ENCODE measurements at regions not wholly inside any gene's neighbourhood (a gene's known extent, or its start where the extent isn't known, plus 50 kb on each side); places are given as distances from the start of the nearest gene placed in this dataset.
"Not testable (repeated sequence)": the region's sequence is repeated elsewhere in the genome, so short reads cannot be mapped to it uniquely, and the experiment has no call there.

- no peak for DNase-seq (ENCODE audit: low spot score)
- no peak for ATAC-seq
Observed at GRCh38 chr12:66768293-66768692, 89.4 kb upstream of the GRIP1 start.

DNA sequence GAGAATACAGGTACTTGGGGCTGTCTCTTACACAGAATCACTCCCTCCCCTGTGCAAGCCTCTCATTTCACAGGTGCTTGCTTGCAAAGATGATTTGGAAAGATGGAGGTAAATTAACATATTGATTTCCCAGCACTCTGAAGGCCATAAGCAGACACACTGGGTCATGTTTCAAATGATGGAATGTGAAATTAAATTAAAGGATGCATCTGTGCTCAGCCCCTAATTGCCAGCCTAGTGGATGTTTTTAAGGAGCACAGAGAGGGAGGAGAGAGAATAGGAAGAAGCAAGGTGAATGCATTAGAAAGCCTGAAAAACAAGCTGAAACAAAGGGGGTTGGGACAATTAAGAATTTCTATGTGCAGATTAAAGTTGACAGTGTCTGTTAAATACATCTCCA, 96.1 kb upstream of the GRIP1 start:
- ATAC-seq (no peak), DNase-seq (ENCODE audit: low spot score) (no peak)

GRCh38 chr12:66775871-66776270, 97.0 kb upstream of the GRIP1 start:
- DNase-seq (ENCODE audit: low spot score): no peak
- ATAC-seq: no peak

DNA sequence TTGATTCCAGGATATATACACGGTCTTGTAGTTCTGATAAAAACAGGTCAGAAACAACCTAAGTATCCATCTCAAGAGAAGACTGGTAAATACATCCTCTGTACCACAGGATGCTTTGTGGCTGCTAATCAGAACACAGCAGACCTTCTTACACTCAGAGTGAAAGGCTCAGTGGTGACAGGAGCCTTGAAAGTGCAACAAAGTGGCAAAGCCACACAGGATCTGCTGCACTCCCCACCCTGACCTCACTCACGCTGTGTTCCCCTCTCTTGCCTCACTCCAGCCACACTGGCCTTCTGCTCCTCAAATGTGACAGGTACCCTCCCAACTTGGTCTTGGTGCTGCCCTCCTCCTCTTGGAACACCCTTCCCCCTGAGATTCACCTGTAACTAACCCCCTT, 98.1 kb upstream of the GRIP1 start:
- no peak for DNase-seq (ENCODE audit: low spot score)
- ATAC-seq: no peak

DNA sequence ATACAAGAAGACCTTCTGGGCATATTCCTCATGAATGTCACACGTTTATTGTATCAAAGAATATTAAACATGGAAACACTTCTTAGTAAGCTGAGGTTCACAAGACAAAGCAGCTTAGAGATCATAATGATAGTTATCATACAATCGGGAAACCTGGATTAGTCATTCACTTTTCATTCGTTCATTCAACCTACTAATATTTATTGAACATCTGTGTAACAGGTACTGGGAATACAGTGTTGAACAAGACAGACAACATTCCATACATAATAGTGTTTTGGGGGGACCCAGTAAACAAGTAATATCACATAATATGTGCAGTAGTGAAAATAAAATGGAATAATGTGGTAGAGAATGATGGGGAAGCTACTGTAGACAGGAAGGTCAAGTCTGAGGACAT, 100.6 kb upstream of the GRIP1 start:
- ATAC-seq (no peak), DNase-seq (ENCODE audit: low spot score) (no peak)

- ATAC-seq (no peak), DNase-seq (ENCODE audit: low spot score) (no peak)
Observed at GRCh38 chr12:66786531-66787308, 107.8 kb upstream of the GRIP1 start.

DNA sequence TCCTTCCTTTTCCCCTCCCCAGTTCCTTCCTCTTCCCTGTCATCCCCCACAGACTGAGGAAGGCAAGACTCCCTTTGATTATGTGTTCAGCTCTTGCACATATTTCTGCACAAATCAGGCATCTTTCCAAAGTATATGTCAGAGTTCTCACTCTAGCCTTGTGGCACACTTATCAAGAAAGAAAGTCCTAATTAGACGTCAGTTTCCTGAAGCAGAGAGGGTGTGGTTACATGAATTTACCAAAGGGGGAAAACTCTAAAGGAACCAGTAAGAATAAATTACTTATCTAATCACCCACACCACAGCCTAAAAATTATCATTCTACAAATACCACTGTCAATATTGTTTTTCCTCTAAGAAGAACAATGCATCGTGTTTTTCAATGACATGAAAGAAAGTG, 120.7 kb upstream of the GRIP1 start:
- ATAC-seq (no peak), DNase-seq (ENCODE audit: low spot score) (no peak)

- no peak for DNase-seq (ENCODE audit: low spot score)
Observed at GRCh38 chr12:66800046-66800445, 121.2 kb upstream of the GRIP1 start.

GRCh38 chr12:66803930-66804329, 125.1 kb upstream of the GRIP1 start:
- DNase-seq (ENCODE audit: low spot score): no peak
- no peak for ATAC-seq

More at GRCh38 chr12:66800046-66800445, 121.2 kb upstream of the GRIP1 start:
- no peak for ATAC-seq

- ATAC-seq (no peak), DNase-seq (ENCODE audit: low spot score) (no peak)
Observed at GRCh38 chr12:66804563-66804974, 125.7 kb upstream of the GRIP1 start.

DNA sequence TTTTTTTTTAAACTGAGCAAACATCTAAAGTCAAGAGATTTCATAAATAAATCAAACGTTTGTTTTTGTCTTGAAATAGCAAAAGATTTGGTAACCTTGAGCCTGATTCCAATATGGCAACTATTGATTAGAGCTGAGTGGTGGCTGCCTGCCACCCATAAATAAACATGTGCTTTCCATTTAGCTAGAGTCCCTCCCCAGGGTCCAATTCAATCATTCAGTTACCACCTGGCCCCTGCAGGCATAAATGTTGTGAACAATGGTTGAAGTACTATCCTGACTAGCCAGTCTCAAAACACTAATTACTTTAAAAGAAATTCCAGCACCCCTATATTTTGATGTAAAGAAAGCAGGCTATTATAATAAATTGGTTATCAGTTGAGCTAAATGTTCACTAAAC, 129.7 kb upstream of the GRIP1 start:
- ATAC-seq (no peak), DNase-seq (ENCODE audit: low spot score) (no peak)

DNA sequence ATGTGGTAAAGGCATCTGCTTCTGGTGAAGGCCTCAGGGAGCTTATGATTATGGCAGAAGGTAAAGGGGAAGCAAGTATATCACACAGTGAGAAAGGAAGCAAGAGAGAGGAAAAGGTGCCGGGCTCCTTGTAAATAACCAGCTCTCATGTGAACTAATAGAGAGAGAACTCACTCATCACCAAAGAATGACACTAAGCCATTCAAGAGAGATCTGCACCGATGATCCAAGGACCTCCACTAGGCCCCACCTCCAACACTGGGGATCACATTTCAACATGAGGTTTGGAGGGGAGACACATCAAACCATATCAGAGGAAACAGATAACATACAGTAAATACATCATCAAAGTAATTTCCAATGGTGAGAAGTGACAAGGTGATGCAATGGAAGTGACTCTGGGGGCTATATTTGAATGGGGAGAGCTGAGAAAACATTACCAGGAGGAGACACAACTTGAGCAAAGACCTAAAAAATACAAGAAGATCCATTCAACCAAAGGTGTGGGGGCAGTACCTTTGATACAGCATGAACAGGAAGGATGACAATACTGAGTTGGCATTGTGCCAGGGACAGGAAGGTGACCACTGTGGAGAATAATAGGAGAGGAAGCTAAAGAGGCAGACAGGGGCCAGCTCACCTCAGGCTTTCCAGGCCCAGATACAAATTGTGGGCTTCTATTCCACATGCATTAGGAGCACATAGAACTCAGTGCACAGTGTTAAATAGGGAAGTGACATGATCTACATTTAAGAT, 134.4 kb upstream of the GRIP1 start:
- ATAC-seq (no peak), DNase-seq (ENCODE audit: low spot score) (no peak)

- ATAC-seq: no peak
- DNase-seq (ENCODE audit: low spot score): no peak
Observed at GRCh38 chr12:66819587-66819986, 140.7 kb upstream of the GRIP1 start.

GRCh38 chr12:66822961-66823360, 144.1 kb upstream of the GRIP1 start:
- DNase-seq (ENCODE audit: low spot score) (no peak), ATAC-seq (no peak)

DNA sequence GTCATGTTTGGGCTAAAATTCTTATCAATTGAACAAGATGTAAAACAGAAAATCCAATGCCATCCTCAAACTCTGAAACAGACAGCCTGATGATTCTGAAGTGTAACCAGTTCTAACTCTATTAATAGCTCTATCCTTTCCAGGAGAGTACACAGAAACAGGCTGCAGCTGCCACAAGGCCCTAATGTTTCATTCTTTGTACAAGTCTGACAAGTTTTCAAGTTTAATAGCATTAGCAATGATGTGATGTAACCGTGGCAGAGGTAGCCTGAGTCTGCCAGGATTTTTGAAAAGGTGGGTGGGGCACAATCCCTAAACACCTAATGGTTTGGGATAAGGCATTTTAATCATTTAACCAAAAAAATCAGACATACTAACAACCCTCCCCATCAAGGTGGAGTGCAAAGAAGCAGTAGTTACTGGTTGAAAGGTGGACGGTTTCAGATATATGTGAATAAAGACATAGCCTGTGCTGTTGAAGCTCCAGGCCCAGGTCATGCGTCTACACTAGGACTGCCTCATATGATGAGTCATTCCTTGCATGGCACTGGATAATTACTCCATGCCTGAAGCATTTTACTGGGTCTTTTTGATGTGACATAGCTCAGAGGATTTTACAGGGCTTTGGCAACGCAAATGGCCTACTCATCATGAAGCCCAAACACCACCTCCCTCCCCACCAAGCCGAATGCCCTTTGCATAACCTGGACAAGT, 145.1 kb upstream of the GRIP1 start:
- DNase-seq (ENCODE audit: low spot score) (no peak), ATAC-seq (no peak)

GRCh38 chr12:66825921-66826320, 147.0 kb upstream of the GRIP1 start:
- DNase-seq (ENCODE audit: low spot score); ATAC-seq: not testable (repeated sequence)

GRCh38 chr12:66829660-66830325, 150.9 kb upstream of the GRIP1 start:
- no peak for ATAC-seq
- DNase-seq (ENCODE audit: low spot score): no peak

DNA sequence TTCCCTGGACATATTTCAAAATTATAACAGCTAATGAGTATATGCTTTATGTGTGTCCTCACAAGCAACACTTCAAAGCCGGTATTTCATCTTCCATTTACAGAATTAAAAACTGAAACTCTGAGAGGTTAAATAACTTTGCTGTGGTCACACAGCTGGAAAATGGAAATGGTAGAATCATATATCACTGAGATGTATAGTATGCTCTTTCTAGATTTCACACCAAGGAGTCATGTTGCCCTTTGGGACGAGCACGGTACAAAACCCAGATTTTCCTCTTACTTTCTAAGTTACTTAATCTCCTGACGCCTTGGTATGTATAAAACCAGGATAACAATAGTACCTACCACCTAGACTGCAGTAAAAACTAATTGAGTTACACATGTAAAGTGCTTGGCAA, 152.6 kb upstream of the GRIP1 start:
- DNase-seq (ENCODE audit: low spot score): no peak
- no peak for ATAC-seq

DNA sequence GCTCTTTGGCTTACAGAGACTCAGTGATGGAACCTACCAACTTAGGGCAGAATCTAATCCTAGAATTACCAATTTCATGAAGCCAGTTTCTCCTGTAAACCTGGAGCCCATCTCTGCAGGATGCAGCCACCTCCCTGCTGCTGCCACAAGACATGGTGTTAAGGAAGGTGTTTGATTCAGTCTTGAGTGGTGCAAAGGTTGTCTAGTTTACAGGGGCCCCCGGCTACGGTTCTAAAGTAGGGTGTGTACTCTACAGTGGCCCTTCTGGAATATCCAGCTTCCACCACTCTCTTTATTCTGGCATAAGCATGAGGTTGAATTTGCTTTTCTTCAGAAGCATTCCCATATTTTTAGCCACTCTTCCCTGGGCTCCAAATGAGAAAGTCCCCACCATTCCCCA, 154.1 kb upstream of the GRIP1 start:
- DNase-seq (ENCODE audit: low spot score): no peak
- ATAC-seq: no peak

- no peak for ATAC-seq
- DNase-seq (ENCODE audit: low spot score): no peak
Observed at GRCh38 chr12:66836623-66837310, 157.9 kb upstream of the GRIP1 start.

GRCh38 chr12:66837311-66837627, 158.4 kb upstream of the GRIP1 start:
- DNase-seq (ENCODE audit: low spot score) (no peak), ATAC-seq (no peak)
